KMS-11 (cell line): ENCODE measurements at regions not wholly inside any gene's neighbourhood (a gene's known extent, or its start where the extent isn't known, plus 50 kb on each side); places are given as distances from the start of the nearest gene placed in this dataset.

Source experiments
- H2AFZ ChIP-seq: fragments of 200-600 bp; sonication (generic); 2 replicates; pipeline ENCODE4 v1.6.1; 2016; ENCODE audit warnings: antibody characterized with exemption, mixed run types, low read depth
- H3K27ac ChIP-seq: fragments of 200-600 bp; sonication (generic); 2 replicates; pipeline ENCODE4 v1.6.1; 2016; ENCODE audit warnings: mild to moderate bottlenecking, mixed run types
- H3K27me3 ChIP-seq: fragments of 200-600 bp; sonication (generic); 2 replicates; pipeline ENCODE4 v1.6.1; 2017; ENCODE audit warnings: mild to moderate bottlenecking, low read depth, mixed run types, moderate library complexity; ENCODE audit not compliant: insufficient read depth
- H3K36me3 ChIP-seq: fragments of 200-600 bp; sonication (generic); 2 replicates; pipeline ENCODE4 v1.6.1; 2017; ENCODE audit warnings: mild to moderate bottlenecking, mixed run types; ENCODE audit not compliant: insufficient read depth
- H3K4me1 ChIP-seq: fragments of 200-600 bp; sonication (generic); 2 replicates; pipeline ENCODE4 v1.6.1; 2016; ENCODE audit warnings: mild to moderate bottlenecking, low read depth, mixed run types; ENCODE audit not compliant: poor library complexity, severe bottlenecking
- H3K4me2 ChIP-seq: fragments of 200-600 bp; sonication (generic); 2 replicates; pipeline ENCODE4 v1.7.0; 2016; ENCODE audit warnings: mild to moderate bottlenecking, mixed run types
- H3K4me3 ChIP-seq: fragments of 200-600 bp; sonication (generic); IDR thresholded peaks from 2 replicates; pipeline ENCODE4 v1.6.1; 2017; ENCODE audit warnings: low read depth, low read length, mixed read lengths; ENCODE audit not compliant: insufficient read depth
- H3K79me2 ChIP-seq: fragments of 200-600 bp; sonication (generic); 2 replicates; pipeline ENCODE4 v1.6.1; 2016; ENCODE audit warnings: low read depth, mixed run types; ENCODE audit not compliant: insufficient read depth
- H3K9ac ChIP-seq: fragments of 200-600 bp; sonication (generic); 2 replicates; pipeline ENCODE4 v1.6.1; 2016; ENCODE audit warnings: mild to moderate bottlenecking, mixed run types
- H4K20me1 ChIP-seq: fragments of 200-600 bp; sonication (generic); 2 replicates; pipeline ENCODE4 v1.6.1; 2016; ENCODE audit warnings: mild to moderate bottlenecking, mixed run types; ENCODE audit not compliant: insufficient read depth
- TF ChIP-seq, protein P1 (sequence below): fragments of 200-600 bp; sonication (generic); conservative IDR thresholded peaks from 2 replicates; pipeline ENCODE4 v1.6.1; 2017; ENCODE audit warnings: low read depth, mild to moderate bottlenecking, antibody characterized with exemption, low read length, moderate library complexity, mixed read lengths

- Histone ChIP-seq H3K36me3 (no peaks in the 10 kb centered on the region), H3K79me2 (no peaks in the 10 kb centered on the region), H3K27me3 (no peaks in the 10 kb centered on the region; the same call in 1 of the 2 replicates), H4K20me1 (no peaks in the 10 kb centered on the region), H2AFZ (no peak overlapping the region), H3K4me1 (no peaks in the 10 kb centered on the region), H3K4me2 (no peak overlapping the region), H3K27ac (no peak overlapping the region), H3K9ac (no peak overlapping the region), H3K4me3 (no peak overlapping the region)
- TF ChIP-seq, protein P1, sequence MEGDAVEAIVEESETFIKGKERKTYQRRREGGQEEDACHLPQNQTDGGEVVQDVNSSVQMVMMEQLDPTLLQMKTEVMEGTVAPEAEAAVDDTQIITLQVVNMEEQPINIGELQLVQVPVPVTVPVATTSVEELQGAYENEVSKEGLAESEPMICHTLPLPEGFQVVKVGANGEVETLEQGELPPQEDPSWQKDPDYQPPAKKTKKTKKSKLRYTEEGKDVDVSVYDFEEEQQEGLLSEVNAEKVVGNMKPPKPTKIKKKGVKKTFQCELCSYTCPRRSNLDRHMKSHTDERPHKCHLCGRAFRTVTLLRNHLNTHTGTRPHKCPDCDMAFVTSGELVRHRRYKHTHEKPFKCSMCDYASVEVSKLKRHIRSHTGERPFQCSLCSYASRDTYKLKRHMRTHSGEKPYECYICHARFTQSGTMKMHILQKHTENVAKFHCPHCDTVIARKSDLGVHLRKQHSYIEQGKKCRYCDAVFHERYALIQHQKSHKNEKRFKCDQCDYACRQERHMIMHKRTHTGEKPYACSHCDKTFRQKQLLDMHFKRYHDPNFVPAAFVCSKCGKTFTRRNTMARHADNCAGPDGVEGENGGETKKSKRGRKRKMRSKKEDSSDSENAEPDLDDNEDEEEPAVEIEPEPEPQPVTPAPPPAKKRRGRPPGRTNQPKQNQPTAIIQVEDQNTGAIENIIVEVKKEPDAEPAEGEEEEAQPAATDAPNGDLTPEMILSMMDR: no peak
Measured at GRCh38 chr12:131375972-131376345, 334.9 kb upstream of the SFSWAP start.

DNA sequence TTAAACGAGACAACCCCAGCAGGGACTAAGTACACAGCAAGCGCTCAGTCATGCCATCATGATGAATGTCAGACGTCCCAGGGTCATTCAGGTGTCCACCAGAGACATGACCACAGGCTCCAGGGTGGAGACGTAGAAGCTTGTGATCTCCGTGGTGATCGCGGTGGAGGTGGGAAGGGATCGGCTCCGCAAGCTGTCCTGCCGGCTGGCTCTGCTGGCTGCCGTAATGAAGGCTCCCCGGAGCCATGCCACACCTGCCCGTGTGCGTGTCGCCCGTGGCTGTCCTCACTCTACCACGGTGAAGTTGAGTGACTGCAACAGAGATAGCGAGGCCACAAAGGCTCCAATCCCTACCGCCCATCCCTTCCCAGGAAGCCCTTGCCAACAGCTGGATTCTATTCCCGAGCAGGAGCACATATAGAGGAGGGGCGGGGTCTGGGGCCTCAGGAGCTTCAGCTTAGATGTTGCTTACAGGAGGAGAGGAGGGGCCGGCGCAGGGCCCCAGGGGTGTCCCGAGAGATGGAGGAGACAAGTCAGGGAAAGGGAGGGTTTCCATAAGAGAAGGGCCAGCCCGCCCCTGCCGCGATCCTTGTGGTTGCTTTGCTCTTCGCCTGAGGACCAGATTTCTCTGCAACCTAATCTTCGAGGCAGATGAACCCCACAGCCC lies 332.6 kb upstream of the SFSWAP start:
- Histone ChIP-seq H2AFZ (no peak overlapping the region), H3K4me1 (no peaks in the 10 kb centered on the region), H3K79me2 (no peaks in the 10 kb centered on the region), H3K36me3 (no peaks in the 10 kb centered on the region), H3K4me2 (no peak overlapping the region), H4K20me1 (no peaks in the 10 kb centered on the region), H3K27ac (no peak overlapping the region), H3K4me3 (no peak overlapping the region), H3K27me3 (no peaks in the 10 kb centered on the region; the same call in 1 of the 2 replicates), H3K9ac (no peak overlapping the region)
- TF ChIP-seq, protein P1: no peak

GRCh38 chr12:131378861-131379665 lies 331.8 kb upstream of the SFSWAP start:
- H3K4me2 ChIP-seq: no peak overlapping the region
- H3K27ac ChIP-seq: no peak overlapping the region

GRCh38 chr12:131379738-131380137 lies 331.2 kb upstream of the SFSWAP start:
- no peaks in the 10 kb centered on the region for H4K20me1 ChIP-seq
- no peak overlapping the region for H3K9ac ChIP-seq
- H3K36me3 ChIP-seq: no peaks in the 10 kb centered on the region
- H2AFZ ChIP-seq: no peak overlapping the region
- H3K79me2 ChIP-seq: no peaks in the 10 kb centered on the region
- H3K27ac ChIP-seq: no peak overlapping the region
- no peak overlapping the region for H3K4me3 ChIP-seq
- H3K27me3 ChIP-seq: no peaks in the 10 kb centered on the region; the same call in 1 of the 2 replicates
- no peaks in the 10 kb centered on the region for H3K4me1 ChIP-seq
- TF ChIP-seq, protein P1: no peak
- H3K4me2 ChIP-seq: no peak overlapping the region

More at GRCh38 chr12:131378861-131379665, 331.8 kb upstream of the SFSWAP start:
- no peaks in the 10 kb centered on the region; the same call in 1 of the 2 replicates for H3K27me3 ChIP-seq
- H4K20me1 ChIP-seq: no peaks in the 10 kb centered on the region
- TF ChIP-seq, protein P1: no peak
- H3K79me2 ChIP-seq: no peaks in the 10 kb centered on the region
- H3K4me1 ChIP-seq: no peaks in the 10 kb centered on the region
- H3K9ac ChIP-seq: no peak overlapping the region
- no peak overlapping the region for H2AFZ ChIP-seq
- no peak overlapping the region for H3K4me3 ChIP-seq
- H3K36me3 ChIP-seq: no peaks in the 10 kb centered on the region
